ENCODE measurements at regions not wholly inside any gene's neighbourhood (a gene's known extent, or its start where the extent isn't known, plus 50 kb on each side); places are given as distances from the start of the nearest gene placed in this dataset.

DNA sequence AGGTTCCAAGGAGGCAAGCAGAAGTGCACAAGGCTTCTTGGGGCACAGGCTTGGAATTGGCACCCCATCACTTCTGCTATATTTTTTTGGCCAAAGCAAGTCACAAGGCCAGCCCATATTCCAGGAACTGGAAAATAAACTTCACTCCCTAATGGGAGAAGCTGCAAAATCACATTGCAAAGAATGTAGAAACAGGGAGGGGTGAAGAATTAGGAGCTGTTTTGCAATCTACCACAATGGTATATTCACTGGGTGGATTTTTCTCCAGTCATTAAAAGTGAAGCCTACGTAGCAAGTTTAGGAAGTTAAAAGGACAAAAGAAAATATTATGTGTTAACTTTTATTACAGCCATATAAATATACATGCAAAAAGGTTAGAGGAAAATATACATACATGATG is 464.8 kb downstream of the COG6 start:
- WGBS (ENCODE audit: extremely low coverage, insufficient coverage, insufficient read length), result no CpG with 5 or more reads among the region's 1 CpG
- H2AFZ ChIP-seq (ENCODE audit: insufficient read depth, low read length, poor library complexity), result no peak overlapping the region
- H3K36me3 ChIP-seq (ENCODE audit: control insufficient read depth in 1 of 2, insufficient read depth in 2 of 2, low read length in 2 of 2), result no peaks in the 10 kb centered on the region
- DNase-seq, result no peak
- no peak overlapping the region for H3K23ac ChIP-seq (ENCODE audit: low read length)
- H3K4me2 ChIP-seq (ENCODE audit: low read length), result no peak overlapping the region
- no peak overlapping the region for H4K12ac ChIP-seq (ENCODE audit: low read depth, low read length)
- H3K9me3 ChIP-seq (ENCODE audit: insufficient read depth, low read depth, low read length), result no peaks in the 10 kb centered on the region
- H3K27ac ChIP-seq (ENCODE audit: low read depth, low read length), result no peak overlapping the region
- H3K4me3 ChIP-seq (ENCODE audit: low read depth, low read length), result no peak overlapping the region
- H3K18ac ChIP-seq (ENCODE audit: low read length), result no peak overlapping the region
- no peaks in the 10 kb centered on the region for H3K4me1 ChIP-seq (ENCODE audit: control insufficient read depth in 1 of 2, insufficient read depth in 2 of 2, low read length in 2 of 2)
- H4K8ac ChIP-seq (ENCODE audit: low read depth, low read length), result no peak overlapping the region
- no peak overlapping the region for H3K9ac ChIP-seq (ENCODE audit: low read length)
- no peak overlapping the region for H2BK5ac ChIP-seq (ENCODE audit: low read depth, low read length, poor library complexity)
- no peak overlapping the region for H2AK5ac ChIP-seq (ENCODE audit: low read length)
- no peaks in the 10 kb centered on the region for H3K79me2 ChIP-seq (ENCODE audit: control insufficient read depth, insufficient read depth, low read length, poor library complexity)
- peaks cover 6% of the 10 kb centered on the region for H3K79me1 ChIP-seq (ENCODE audit: low read length)
- H3K4ac ChIP-seq (ENCODE audit: low read depth, low read length), result no peak overlapping the region
- H3K27me3 ChIP-seq (ENCODE audit: insufficient read depth, low read length), result no peaks in the 10 kb centered on the region
- H3K14ac ChIP-seq (ENCODE audit: low read length), result no peak overlapping the region
- H4K91ac ChIP-seq (ENCODE audit: low read depth, low read length), result no peak overlapping the region
- no peak overlapping the region for H2BK12ac ChIP-seq (ENCODE audit: low read length)
- H2BK120ac ChIP-seq (ENCODE audit: insufficient read depth, low read length, poor library complexity), result no peak overlapping the region

DNA sequence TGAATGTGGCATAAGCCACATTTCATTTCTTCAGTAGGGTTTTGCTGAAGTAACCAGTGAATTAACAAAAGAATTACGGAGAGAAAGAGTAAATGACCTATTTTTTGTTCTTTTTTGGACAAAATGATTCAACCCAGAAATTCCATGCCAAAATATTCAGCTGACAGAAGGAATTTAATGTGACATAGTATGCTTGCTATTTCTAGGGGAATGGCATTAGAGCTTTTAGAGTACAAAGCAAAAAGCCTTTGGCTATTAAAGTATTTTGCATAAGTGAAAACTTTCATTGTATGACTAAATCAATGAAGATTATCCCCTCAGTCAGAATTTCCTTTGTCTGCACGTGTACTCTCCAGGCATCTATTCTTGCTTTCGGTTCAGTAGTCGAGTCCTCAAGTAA is 465.3 kb downstream of the COG6 start:
- Histone ChIP-seq H2AFZ (ENCODE audit: insufficient read depth, low read length, poor library complexity) (no peak overlapping the region), H3K36me3 (ENCODE audit: control insufficient read depth in 1 of 2, insufficient read depth in 2 of 2, low read length in 2 of 2) (no peaks in the 10 kb centered on the region), H4K91ac (ENCODE audit: low read depth, low read length) (no peak overlapping the region), H2BK5ac (ENCODE audit: low read depth, low read length, poor library complexity) (no peak overlapping the region), H3K27me3 (ENCODE audit: insufficient read depth, low read length) (no peaks in the 10 kb centered on the region), H2AK5ac (ENCODE audit: low read length) (no peak overlapping the region), H3K4me1 (ENCODE audit: control insufficient read depth in 1 of 2, insufficient read depth in 2 of 2, low read length in 2 of 2) (no peaks in the 10 kb centered on the region), H3K79me2 (ENCODE audit: control insufficient read depth, insufficient read depth, low read length, poor library complexity) (no peaks in the 10 kb centered on the region), H3K4ac (ENCODE audit: low read depth, low read length) (no peak overlapping the region), H4K8ac (ENCODE audit: low read depth, low read length) (no peak overlapping the region), H3K9ac (ENCODE audit: low read length) (no peak overlapping the region), H3K23ac (ENCODE audit: low read length) (no peak overlapping the region), H3K4me2 (ENCODE audit: low read length) (no peak overlapping the region), H3K4me3 (ENCODE audit: low read depth, low read length) (no peak overlapping the region), H3K27ac (ENCODE audit: low read depth, low read length) (no peak overlapping the region), H3K14ac (ENCODE audit: low read length) (no peak overlapping the region), H2BK12ac (ENCODE audit: low read length) (no peak overlapping the region), H3K79me1 (ENCODE audit: low read length) (peaks cover 2% of the 10 kb centered on the region), H2BK120ac (ENCODE audit: insufficient read depth, low read length, poor library complexity) (no peak overlapping the region), H3K18ac (ENCODE audit: low read length) (no peak overlapping the region), H3K9me3 (ENCODE audit: insufficient read depth, low read depth, low read length) (no peaks in the 10 kb centered on the region), H4K12ac (ENCODE audit: low read depth, low read length) (no peak overlapping the region)
- peak in 1 of 2 donors; percentile 8 for DNase-seq
- no CpG with 5 or more reads among the region's 4 CpGs for WGBS (ENCODE audit: extremely low coverage, insufficient coverage, insufficient read length)

DNA sequence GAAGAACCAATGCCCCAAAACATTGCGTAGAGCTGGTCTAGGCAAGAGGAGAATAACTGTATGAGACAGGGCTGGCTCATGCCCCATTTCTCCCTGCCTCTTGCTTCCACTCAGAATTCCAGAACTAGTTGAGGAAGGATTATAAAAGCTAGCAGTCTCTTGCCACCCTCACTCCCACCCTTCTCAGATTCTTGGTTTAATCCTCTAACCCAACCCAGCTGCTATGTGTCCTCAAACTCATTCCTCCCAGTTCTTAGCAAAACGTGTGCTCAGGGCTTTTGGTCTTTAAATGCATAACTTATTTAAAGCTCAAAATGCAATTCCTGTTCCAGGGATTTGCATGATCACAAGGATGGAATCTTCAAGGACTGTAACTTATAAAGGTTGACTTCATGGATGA is 466.3 kb downstream of the COG6 start:
- Histone ChIP-seq H2BK12ac (ENCODE audit: low read length) (no peak overlapping the region), H3K79me1 (ENCODE audit: low read length) (no peaks in the 10 kb centered on the region), H4K12ac (ENCODE audit: low read depth, low read length) (no peak overlapping the region), H3K4me2 (ENCODE audit: low read length) (no peak overlapping the region), H3K18ac (ENCODE audit: low read length) (no peak overlapping the region), H2AFZ (ENCODE audit: insufficient read depth, low read length, poor library complexity) (no peak overlapping the region), H3K4me3 (ENCODE audit: low read depth, low read length) (no peak overlapping the region), H3K14ac (ENCODE audit: low read length) (no peak overlapping the region), H4K8ac (ENCODE audit: low read depth, low read length) (no peak overlapping the region), H4K91ac (ENCODE audit: low read depth, low read length) (no peak overlapping the region), H3K9me3 (ENCODE audit: insufficient read depth, low read depth, low read length) (no peaks in the 10 kb centered on the region), H3K23ac (ENCODE audit: low read length) (no peak overlapping the region), H3K9ac (ENCODE audit: low read length) (no peak overlapping the region), H2BK5ac (ENCODE audit: low read depth, low read length, poor library complexity) (no peak overlapping the region), H2AK5ac (ENCODE audit: low read length) (no peak overlapping the region), H3K4ac (ENCODE audit: low read depth, low read length) (no peak overlapping the region), H3K36me3 (ENCODE audit: control insufficient read depth in 1 of 2, insufficient read depth in 2 of 2, low read length in 2 of 2) (no peaks in the 10 kb centered on the region), H3K4me1 (ENCODE audit: control insufficient read depth in 1 of 2, insufficient read depth in 2 of 2, low read length in 2 of 2) (no peaks in the 10 kb centered on the region), H3K27me3 (ENCODE audit: insufficient read depth, low read length) (no peaks in the 10 kb centered on the region), H3K79me2 (ENCODE audit: control insufficient read depth, insufficient read depth, low read length, poor library complexity) (no peaks in the 10 kb centered on the region), H3K27ac (ENCODE audit: low read depth, low read length) (no peak overlapping the region), H2BK120ac (ENCODE audit: insufficient read depth, low read length, poor library complexity) (no peak overlapping the region)
- WGBS (ENCODE audit: extremely low coverage, insufficient coverage, insufficient read length), result no CpG with 5 or more reads among the region's 2 CpGs
- DNase-seq, result no peak

DNA sequence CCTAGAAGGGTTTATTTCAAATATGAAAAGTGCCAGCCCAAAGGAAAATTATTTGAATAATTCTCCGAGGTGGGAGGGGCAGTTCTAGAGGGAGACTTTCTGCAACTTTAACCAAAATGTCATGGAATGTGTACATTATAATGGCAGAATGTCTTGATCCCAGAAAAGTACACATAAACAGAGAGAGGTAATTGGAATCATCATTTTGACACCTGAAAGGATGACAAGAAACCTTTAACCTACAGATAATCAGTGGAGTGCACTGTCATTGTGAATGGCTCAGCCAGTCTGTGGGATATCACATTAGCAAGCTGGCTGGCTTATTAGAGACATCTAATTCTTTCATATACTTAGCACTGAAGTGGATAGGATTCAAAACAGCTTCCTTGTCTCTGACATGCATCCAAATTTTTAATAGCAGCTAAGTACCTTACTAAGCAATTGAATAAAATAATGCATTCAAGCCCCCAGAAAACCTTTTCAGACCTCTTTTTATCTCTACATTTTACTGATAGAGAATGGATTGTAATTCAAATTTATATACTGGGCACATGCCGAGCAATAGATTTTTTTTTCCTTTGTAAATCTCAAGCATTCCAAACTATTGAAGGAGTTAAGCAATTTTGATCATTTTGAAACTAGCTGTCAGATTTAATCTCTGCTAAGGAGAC is 468.6 kb downstream of the COG6 start:
- Histone ChIP-seq H3K4me1 (ENCODE audit: control insufficient read depth in 1 of 2, insufficient read depth in 2 of 2, low read length in 2 of 2) (no peaks in the 10 kb centered on the region), H3K18ac (ENCODE audit: low read length) (no peak overlapping the region), H4K8ac (ENCODE audit: low read depth, low read length) (no peak overlapping the region), H3K79me1 (ENCODE audit: low read length) (no peaks in the 10 kb centered on the region), H3K14ac (ENCODE audit: low read length) (no peak overlapping the region), H4K91ac (ENCODE audit: low read depth, low read length) (no peak overlapping the region), H3K36me3 (ENCODE audit: control insufficient read depth in 1 of 2, insufficient read depth in 2 of 2, low read length in 2 of 2) (no peaks in the 10 kb centered on the region), H3K4me2 (ENCODE audit: low read length) (no peak overlapping the region), H3K23ac (ENCODE audit: low read length) (no peak overlapping the region), H2BK12ac (ENCODE audit: low read length) (no peak overlapping the region), H3K27ac (ENCODE audit: low read depth, low read length) (no peak overlapping the region), H2BK120ac (ENCODE audit: insufficient read depth, low read length, poor library complexity) (no peak overlapping the region), H3K4me3 (ENCODE audit: low read depth, low read length) (no peak overlapping the region), H3K79me2 (ENCODE audit: control insufficient read depth, insufficient read depth, low read length, poor library complexity) (no peaks in the 10 kb centered on the region), H2AK5ac (ENCODE audit: low read length) (no peak overlapping the region), H3K4ac (ENCODE audit: low read depth, low read length) (no peak overlapping the region), H3K9ac (ENCODE audit: low read length) (no peak overlapping the region), H3K27me3 (ENCODE audit: insufficient read depth, low read length) (no peaks in the 10 kb centered on the region), H2BK5ac (ENCODE audit: low read depth, low read length, poor library complexity) (no peak overlapping the region), H3K9me3 (ENCODE audit: insufficient read depth, low read depth, low read length) (no peaks in the 10 kb centered on the region), H4K12ac (ENCODE audit: low read depth, low read length) (no peak overlapping the region), H2AFZ (ENCODE audit: insufficient read depth, low read length, poor library complexity) (no peak overlapping the region)
- DNase-seq, result no peak
- no CpG with 5 or more reads among the region's 2 CpGs for WGBS (ENCODE audit: extremely low coverage, insufficient coverage, insufficient read length)

Data from trophoblast cell (in vitro differentiated cells and primary cell).